NCI-H748 (cell line): ENCODE measurements at regions not wholly inside any gene's neighbourhood (a gene's known extent, or its start where the extent isn't known, plus 50 kb on each side); places are given as distances from the start of the nearest gene placed in this dataset.
"Not testable (repeated sequence)": the region's sequence is repeated elsewhere in the genome, so short reads cannot be mapped to it uniquely, and the experiment has no call there.

ENCODE experiments used
- DNase-seq: peaks from one replicate; lab custom pipeline; 2025; ENCODE audit not compliant: unreplicated experiment; lab: John Stamatoyannopoulos, UW

- no peak for DNase-seq
Measured at GRCh38 chr16:60414613-60415012, 1621.6 kb downstream of the CDH8 start.

DNA sequence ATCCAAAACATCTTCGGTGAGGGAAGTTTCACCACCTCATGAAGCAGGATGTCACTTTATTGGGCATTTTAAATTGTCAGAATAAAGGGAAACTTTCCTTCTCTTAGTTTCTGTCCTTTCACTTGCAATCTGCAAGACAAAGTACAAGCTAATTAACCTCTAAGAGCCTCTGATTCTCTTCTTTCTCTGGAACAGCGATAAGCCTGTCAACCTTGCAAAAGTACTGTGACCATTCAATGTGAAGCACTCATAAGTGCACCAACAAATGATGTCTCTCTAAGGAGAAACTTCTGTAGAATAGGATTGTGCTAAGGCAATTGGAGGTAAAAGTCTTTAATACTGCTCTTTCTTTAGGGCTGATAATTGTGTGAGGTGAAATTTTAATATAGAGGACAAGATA, 1622.3 kb downstream of the CDH8 start:
- no peak for DNase-seq

DNA sequence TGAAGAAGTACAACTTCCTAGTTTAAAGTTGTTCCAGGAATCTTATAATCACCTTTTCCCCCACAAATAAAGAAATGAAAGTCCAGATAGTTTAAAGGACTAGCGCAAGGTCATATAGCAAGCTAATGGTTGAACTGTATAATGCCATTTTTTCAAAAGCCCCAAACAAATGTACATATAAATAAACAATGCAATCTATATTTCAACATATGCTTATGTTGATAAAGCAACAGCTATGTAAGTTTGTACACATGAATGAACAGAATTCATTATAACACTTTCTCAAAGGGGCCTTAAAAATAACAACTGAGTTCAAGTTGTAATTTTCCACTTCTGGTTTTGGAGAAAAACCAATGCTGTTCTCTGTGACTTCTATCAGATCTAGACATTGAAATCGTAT, 1628.6 kb downstream of the CDH8 start:
- no peak for DNase-seq

DNA sequence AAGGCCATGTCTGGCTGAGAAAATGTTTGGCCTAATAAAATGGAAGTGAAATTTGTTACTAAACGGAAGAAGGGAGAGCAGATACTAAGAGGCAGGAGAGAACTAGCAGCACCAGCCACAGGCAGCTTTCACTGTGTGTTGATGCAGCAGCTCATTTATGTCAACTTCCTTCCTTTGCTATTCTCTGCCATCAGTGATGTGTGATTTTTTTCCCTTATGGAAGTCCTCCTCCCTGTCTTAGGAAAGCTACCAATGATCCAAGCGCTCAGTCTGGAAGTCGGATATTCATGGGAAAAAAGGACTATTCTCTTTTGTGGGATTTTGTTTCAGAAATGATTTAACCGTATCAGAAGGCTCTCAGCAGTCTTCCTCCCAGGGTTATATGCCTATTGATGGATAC, 1629.2 kb downstream of the CDH8 start:
- DNase-seq: no peak

GRCh38 chr16:60405286-60405685, 1631.0 kb downstream of the CDH8 start:
- DNase-seq: no peak

- no peak for DNase-seq
Measured at GRCh38 chr16:60404401-60404800, 1631.8 kb downstream of the CDH8 start.

- DNase-seq: not testable (repeated sequence)
Measured at GRCh38 chr16:60402941-60403340, 1633.3 kb downstream of the CDH8 start.

GRCh38 chr16:60392380-60392779, 1643.9 kb downstream of the CDH8 start:
- DNase-seq: no peak

DNA sequence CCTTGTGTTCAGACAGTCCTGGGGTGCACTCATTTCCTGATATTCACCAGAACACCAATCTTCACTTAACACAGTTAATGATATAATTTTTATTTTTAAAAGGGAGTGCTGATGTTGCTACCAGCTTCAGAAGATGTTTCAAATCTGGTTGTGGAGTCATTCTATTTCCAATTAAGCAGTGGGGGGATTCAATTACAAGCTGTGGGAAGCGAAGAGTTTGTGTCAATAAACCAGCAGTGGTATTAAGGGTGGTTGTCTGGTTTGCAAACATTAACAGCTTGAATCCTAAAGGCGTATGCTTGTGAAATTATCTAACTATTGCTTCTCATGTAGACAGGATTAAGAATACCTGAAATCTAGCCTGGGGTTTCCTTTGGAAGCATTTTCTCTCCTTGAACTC, 1637.5 kb upstream of the GOT2 start:
- DNase-seq: peak; percentile 84

GRCh38 chr16:60367739-60368138, 1633.6 kb upstream of the GOT2 start:
- no peak for DNase-seq

GRCh38 chr16:60363566-60363965, 1629.5 kb upstream of the GOT2 start:
- DNase-seq: peak; percentile 87

DNA sequence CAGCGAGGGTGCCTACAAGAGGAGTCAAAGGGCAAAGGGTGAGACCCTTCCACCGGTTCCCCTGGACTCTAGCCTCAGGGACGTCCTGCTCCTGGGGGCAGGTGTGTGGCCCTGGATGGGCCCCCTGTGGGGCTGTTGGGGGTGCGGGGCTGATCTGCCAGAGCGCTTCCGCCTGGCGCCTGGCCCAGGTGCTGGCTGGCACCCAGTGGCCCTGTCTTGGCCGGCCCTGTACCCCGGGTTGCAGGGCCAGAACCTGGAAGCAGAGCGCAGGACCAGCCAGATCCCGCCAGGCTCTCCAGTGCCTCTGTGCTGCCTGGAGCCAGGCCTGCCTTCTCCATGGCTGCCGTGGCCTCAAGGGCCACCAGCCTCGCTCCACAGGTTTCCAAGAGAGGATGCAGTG, 1625.8 kb upstream of the GOT2 start:
- DNase-seq: not testable (repeated sequence)

DNA sequence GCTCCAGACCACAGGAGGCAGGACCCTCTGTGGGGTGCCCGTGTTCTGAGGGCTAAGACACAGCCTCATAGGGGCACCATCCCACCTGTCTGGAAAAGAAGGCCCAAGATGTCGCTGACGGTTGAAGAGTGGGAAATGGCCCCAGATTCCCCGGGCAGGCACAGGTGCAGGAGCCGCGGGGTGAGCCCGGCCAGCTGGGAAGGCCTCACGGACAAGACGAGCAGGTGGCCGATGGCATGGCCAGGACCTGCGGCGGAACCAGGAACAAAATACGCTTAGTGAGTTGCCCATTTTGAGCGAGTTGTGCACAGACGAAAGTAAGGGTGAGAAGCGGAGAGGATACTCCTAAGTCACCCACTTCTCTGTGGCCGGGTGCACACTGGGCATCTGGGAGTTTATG, 1625.3 kb upstream of the GOT2 start:
- DNase-seq: not testable (repeated sequence)

GRCh38 chr16:60357876-60358522, 1623.9 kb upstream of the GOT2 start:
- not testable (repeated sequence) for DNase-seq

- no peak for DNase-seq
Measured at GRCh38 chr16:60346256-60346655, 1612.1 kb upstream of the GOT2 start.

GRCh38 chr16:60337671-60338070, 1603.6 kb upstream of the GOT2 start:
- no peak for DNase-seq

DNA sequence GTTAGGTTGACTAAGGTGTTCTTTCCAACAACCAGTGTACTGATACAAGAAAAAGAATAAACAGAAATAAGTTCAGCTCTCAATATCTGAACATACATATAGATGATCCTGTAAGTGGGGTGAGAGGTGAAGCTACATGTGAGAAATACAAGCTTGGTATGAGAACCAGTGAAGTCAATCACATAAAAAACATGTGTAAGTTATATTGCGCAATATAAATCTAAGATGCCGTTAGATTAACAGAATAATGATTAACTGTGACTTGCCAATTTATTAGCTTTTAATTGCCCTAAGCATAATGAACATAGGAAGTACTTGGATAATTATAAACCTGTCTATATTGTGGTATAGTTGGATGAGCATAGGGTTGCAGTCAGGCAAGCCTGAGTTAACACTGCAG, 1597.1 kb upstream of the GOT2 start:
- DNase-seq: no peak

- DNase-seq: no peak
Measured at GRCh38 chr16:60329108-60329507, 1595.0 kb upstream of the GOT2 start.

DNA sequence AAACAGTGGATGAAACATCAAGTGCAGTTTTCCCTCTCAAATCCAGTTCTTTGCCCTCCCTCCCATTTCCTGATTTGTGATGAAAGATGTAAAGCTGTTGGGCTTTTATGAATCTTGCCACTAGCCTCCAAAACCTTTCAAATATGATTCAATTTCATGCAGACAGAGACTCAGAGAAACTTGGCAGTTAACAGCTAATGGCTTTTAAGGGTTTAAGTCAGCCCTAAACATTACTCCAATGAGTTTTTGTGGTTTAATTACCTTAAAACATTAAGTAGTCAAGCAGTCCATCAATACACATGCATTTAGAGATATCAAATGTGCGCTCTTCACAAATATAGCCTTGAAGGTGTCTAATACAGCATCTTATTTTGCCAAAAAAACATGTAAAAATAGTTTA, 1594.0 kb upstream of the GOT2 start:
- no peak for DNase-seq

GRCh38 chr16:60318486-60318885, 1584.4 kb upstream of the GOT2 start:
- no peak for DNase-seq

DNA sequence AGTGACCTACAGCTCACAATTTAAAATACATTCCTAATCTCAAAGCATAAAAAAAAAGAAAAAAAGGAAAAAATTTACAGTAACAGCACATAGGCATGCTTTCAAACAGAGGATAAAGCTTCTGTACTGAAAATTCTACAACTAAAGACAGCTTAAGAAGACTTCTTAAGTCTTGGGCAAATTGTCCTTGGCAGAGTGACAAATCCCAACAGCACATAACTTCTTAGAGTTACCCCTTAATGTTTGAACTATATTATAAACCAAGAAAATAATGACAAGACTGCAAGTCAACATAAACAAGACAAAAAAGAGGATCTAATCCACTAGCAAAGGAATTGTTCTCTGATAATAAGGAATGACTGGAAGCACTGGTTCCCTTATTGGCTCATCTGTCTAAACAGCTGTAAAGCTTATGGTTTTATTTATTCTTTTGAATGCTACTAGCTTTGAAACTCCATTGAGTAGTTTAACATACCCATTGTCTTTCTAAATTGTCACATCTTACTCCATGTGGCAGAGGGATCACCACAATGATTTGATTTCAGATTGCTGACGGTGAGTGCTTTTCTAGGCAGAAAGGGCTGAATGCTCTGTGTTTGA, 1576.8 kb upstream of the GOT2 start:
- DNase-seq: no peak

GRCh38 chr16:60304720-60305119, 1570.6 kb upstream of the GOT2 start:
- DNase-seq: no peak

- no peak for DNase-seq
Measured at GRCh38 chr16:60304066-60304465, 1570.0 kb upstream of the GOT2 start.
